WTC11 (cell line): ENCODE measurements at regions not wholly inside any gene's neighbourhood (a gene's known extent, or its start where the extent isn't known, plus 50 kb on each side); places are given as distances from the start of the nearest gene placed in this dataset.

Source experiments
- ATAC-seq: fragments of 200-7000 bp; cut with Tn5 transposase; 2 replicates; pipeline ENCODE4 v1.10.0; 2021; ENCODE audit warnings: mild to moderate bottlenecking, moderate library complexity
- CTCF ChIA-PET: fragments of 300-600 bp; sonication (Branson Sonifier 250); formaldehyde crosslinking; loops from one replicate; lab custom pipeline; 2021; ENCODE audit warnings: antibody characterized with exemption; lab: Charles Lee
- POLR2A ChIA-PET: fragments of 350-600 bp; sonication (Branson Sonifier 250); formaldehyde crosslinking; loops from one replicate; lab custom pipeline; 2021; ENCODE audit warnings: antibody characterized with exemption; lab: Charles Lee
- DNase-seq: peaks from one replicate; pipeline ENCODE4 v3.0.0; 2021; ENCODE audit warnings: low spot score
- H3K27ac Mint-ChIP-seq: 2 replicates; pipeline ENCODE4 v1.8.0; 2021; ENCODE audit warnings: mixed read lengths
- H3K27me3 Mint-ChIP-seq: 2 replicates; pipeline ENCODE4 v1.8.0; 2021; ENCODE audit warnings: low read depth, mild to moderate bottlenecking, moderate library complexity, mixed read lengths
- H3K36me3 Mint-ChIP-seq: 2 replicates; pipeline ENCODE4 v1.8.0; 2021; ENCODE audit warnings: mixed read lengths
- H3K4me1 Mint-ChIP-seq: 2 replicates; pipeline ENCODE4 v1.8.0; 2022; ENCODE audit warnings: mixed read lengths
- H3K4me3 Mint-ChIP-seq: 2 replicates; pipeline ENCODE4 v1.8.0; 2021; ENCODE audit warnings: mild to moderate bottlenecking, moderate library complexity, mixed read lengths
- H3K9me3 Mint-ChIP-seq: 2 replicates; pipeline ENCODE4 v1.8.0; 2021; ENCODE audit warnings: mixed read lengths
- CBFB ChIP-seq: sonication (generic); formaldehyde crosslinking; IDR thresholded peaks from 2 replicates; pipeline ENCODE4 v1.8.1; 2022; ENCODE audit warnings: mild to moderate bottlenecking, low read depth, missing genetic modification reagents
- CTCF ChIP-seq: fragments of 200-600 bp; IDR thresholded peaks from 2 replicates; pipeline ENCODE4 v1.8.0; 2022; ENCODE audit warnings: antibody characterized with exemption
- E2F5 ChIP-seq: sonication (generic); formaldehyde crosslinking; IDR thresholded peaks from 2 replicates; pipeline ENCODE4 v1.8.1; 2022; ENCODE audit warnings: mild to moderate bottlenecking, moderate library complexity, missing genetic modification reagents
- ELF4 ChIP-seq: sonication (generic); formaldehyde crosslinking; IDR thresholded peaks from 2 replicates; pipeline ENCODE4 v1.8.1; 2022; ENCODE audit warnings: low read depth, mild to moderate bottlenecking, moderate library complexity, missing genetic modification reagents
- ESRRA ChIP-seq: sonication (generic); formaldehyde crosslinking; IDR thresholded peaks from 2 replicates; pipeline ENCODE4 v1.8.1; 2022; ENCODE audit warnings: mild to moderate bottlenecking, missing genetic modification reagents, borderline replicate concordance
- ETV6 ChIP-seq: sonication (generic); formaldehyde crosslinking; IDR thresholded peaks from 2 replicates; pipeline ENCODE4 v1.8.1; 2022; ENCODE audit warnings: mild to moderate bottlenecking, missing genetic modification reagents
- GABPB1 ChIP-seq: sonication (generic); formaldehyde crosslinking; IDR thresholded peaks from 2 replicates; pipeline ENCODE4 v1.8.1; 2023; ENCODE audit warnings: mild to moderate bottlenecking, missing genetic modification reagents
- GTF2I ChIP-seq: fragments of 250-450 bp; sonication (Bioruptor Pico); conservative IDR thresholded peaks from 2 replicates; pipeline ENCODE4 v1.4.0; 2021; ENCODE audit warnings: mild to moderate bottlenecking
- HMGA2 ChIP-seq: fragments of 250-450 bp; sonication (Bioruptor Pico); IDR thresholded peaks from 2 replicates; pipeline ENCODE4 v1.4.0; 2021; ENCODE audit warnings: mild to moderate bottlenecking, moderate library complexity
- IRF2 ChIP-seq: sonication (generic); formaldehyde crosslinking; IDR thresholded peaks from 2 replicates; pipeline ENCODE4 v1.8.0; 2022; ENCODE audit warnings: low read depth, missing genetic modification reagents, borderline replicate concordance
- JUN ChIP-seq: sonication (generic); formaldehyde crosslinking; IDR thresholded peaks from 2 replicates; pipeline ENCODE4 v1.8.0; 2023; ENCODE audit warnings: mild to moderate bottlenecking, missing genetic modification reagents
- MLX ChIP-seq: sonication (generic); formaldehyde crosslinking; IDR thresholded peaks from 2 replicates; pipeline ENCODE4 v1.8.1; 2023; ENCODE audit warnings: mild to moderate bottlenecking, missing genetic modification reagents, moderate library complexity
- NFYB ChIP-seq: sonication (generic); formaldehyde crosslinking; conservative IDR thresholded peaks from 2 replicates; pipeline ENCODE4 v1.8.0; 2022; ENCODE audit warnings: low read depth, missing genetic modification reagents
- OVOL2 ChIP-seq: fragments of 250-450 bp; sonication (Bioruptor Pico); IDR thresholded peaks from 2 replicates; pipeline ENCODE4 v1.9.0; 2021; ENCODE audit warnings: mild to moderate bottlenecking, borderline replicate concordance
- PRDM15 ChIP-seq: sonication (generic); formaldehyde crosslinking; IDR thresholded peaks from 2 replicates; pipeline ENCODE4 v1.8.0; 2022; ENCODE audit warnings: missing genetic modification reagents
- SMAD3 ChIP-seq: sonication (generic); formaldehyde crosslinking; IDR thresholded peaks from 2 replicates; pipeline ENCODE4 v1.8.0; 2022; ENCODE audit warnings: missing genetic modification reagents, mild to moderate bottlenecking, borderline replicate concordance
- SP1 ChIP-seq: sonication (generic); formaldehyde crosslinking; conservative IDR thresholded peaks from 2 replicates; pipeline ENCODE4 v1.8.1; 2022; ENCODE audit warnings: missing genetic modification reagents
- ZNF219 ChIP-seq: sonication (generic); formaldehyde crosslinking; IDR thresholded peaks from 2 replicates; pipeline ENCODE4 v1.8.0; 2023; ENCODE audit warnings: missing genetic modification reagents, mild to moderate bottlenecking, borderline replicate concordance

- ChIA-PET CTCF (interaction anchor here (0.7 to 1.5 kb wide), 10 partner anchors 10 to 266 kb away, joined by 3 to 4 read pairs (median 3); no protein-coding TSS in a partner anchor), POLR2A (no interaction called here)
- H3K27ac Mint-ChIP-seq = no peak overlapping the region
- no peak for ATAC-seq
- no peak for TF ChIP-seq HMGA2 (CRISPR knock-in tag)
- no peak for TF ChIP-seq ESRRA (CRISPR knock-in tag)
- TF ChIP-seq ELF4 (CRISPR knock-in tag) = no peak
- no peak for TF ChIP-seq GABPB1 (CRISPR knock-in tag)
- TF ChIP-seq, all 79 proteins: peak for 0
- no peaks in the 10 kb centered on the region for H3K36me3 Mint-ChIP-seq
- H3K4me1 Mint-ChIP-seq = peaks cover 30% of the 10 kb centered on the region
- no peak overlapping the region for H3K4me3 Mint-ChIP-seq
- 0 out of 2 replicates have a peak, but pooled peaks cover 3% of the 10 kb centered on the region for H3K9me3 Mint-ChIP-seq
- no peak for DNase-seq
- H3K27me3 Mint-ChIP-seq = peaks cover 2% of the 10 kb centered on the region; the same call in 1 of the 2 replicates
Observed at GRCh38 chr1:228986093-228986904, 251.0 kb downstream of the RHOU start.

- Mint-ChIP-seq H3K4me1 (peaks cover 30% of the 10 kb centered on the region), H3K4me3 (no peak overlapping the region), H3K27me3 (peaks cover 7% of the 10 kb centered on the region; the same call in 1 of the 2 replicates), H3K27ac (no peak overlapping the region), H3K36me3 (no peaks in the 10 kb centered on the region), H3K9me3 (0 out of 2 replicates have a peak, but pooled peaks cover 3% of the 10 kb centered on the region)
- TF ChIP-seq SP1 (no peak), PRDM15 (CRISPR knock-in tag) (no peak)
- DNase-seq (no peak), ATAC-seq (no peak)
- ChIA-PET POLR2A (no interaction called here), CTCF (interaction anchor here (0.7 kb wide), 1 partner anchor 12 kb away, joined by 3 read pairs; no protein-coding TSS in a partner anchor)
Observed at GRCh38 chr1:228987286-228987685, 252.0 kb downstream of the RHOU start.

- peaks cover 7% of the 10 kb centered on the region; the same call in 1 of the 2 replicates for H3K27me3 Mint-ChIP-seq
- H3K9me3 Mint-ChIP-seq = 0 out of 2 replicates have a peak, but pooled peaks cover 3% of the 10 kb centered on the region
- no peak for DNase-seq
- no peaks in the 10 kb centered on the region for H3K36me3 Mint-ChIP-seq
- no peak overlapping the region for H3K27ac Mint-ChIP-seq
- H3K4me3 Mint-ChIP-seq = no peak overlapping the region
- ChIA-PET POLR2A (no interaction called here), CTCF (interaction anchor here (1.3 kb wide), 1 partner anchor 267 kb away, joined by 3 read pairs; no protein-coding TSS in a partner anchor)
- H3K4me1 Mint-ChIP-seq = peaks cover 37% of the 10 kb centered on the region
- no peak for ATAC-seq
- no peak for TF ChIP-seq GTF2I (CRISPR knock-in tag)
- TF ChIP-seq MLX (CRISPR knock-in tag) = no peak
- no peak for TF ChIP-seq CBFB (CRISPR knock-in tag)
- no peak for TF ChIP-seq E2F5 (CRISPR knock-in tag)
- no peak for TF ChIP-seq NFYB (CRISPR knock-in tag)
- no peak for TF ChIP-seq PRDM15 (CRISPR knock-in tag)
- no peak for TF ChIP-seq ZNF219 (CRISPR knock-in tag)
- TF ChIP-seq CTCF = no peak
- no peak for TF ChIP-seq OVOL2 (CRISPR knock-in tag)
- no peak for TF ChIP-seq SMAD3 (CRISPR knock-in tag)
- no peak for TF ChIP-seq ETV6
- TF ChIP-seq IRF2 (CRISPR knock-in tag) = no peak
- no peak for TF ChIP-seq JUN (CRISPR knock-in tag)
- no peak for TF ChIP-seq SP1
Observed at GRCh38 chr1:228987736-228988506, 252.6 kb downstream of the RHOU start.
